AG04449 (cell line): ENCODE measurements at regions not wholly inside any gene's neighbourhood (a gene's known extent, or its start where the extent isn't known, plus 50 kb on each side); places are given as distances from the start of the nearest gene placed in this dataset.
A peak's percentile ranks its signal among the peaks of the same experiment; 100 is the strongest.

ENCODE experiments used
- CTCF ChIA-PET: fragments of 350-600 bp; formaldehyde crosslinking; extraction: SDS; loops from one replicate; lab custom pipeline; 2021; ENCODE audit warnings: antibody characterized with exemption; lab: Yijun Ruan, JAX
- POLR2A ChIA-PET: fragments of 400-600, 350-600 bp; formaldehyde crosslinking; extraction: SDS; loops from one replicate; lab custom pipeline; 2020; ENCODE audit warnings: antibody characterized with exemption, inconsistent platforms; lab: Yijun Ruan, JAX
- DNase-seq: peaks from one replicate; pipeline ENCODE4 v3.0.0-alpha.2; 2010; ENCODE audit warnings: low read depth, low spot score
- H3K4me3 ChIP-seq: 2 replicates; pipeline ENCODE4 v1.5.1; 2011; ENCODE audit warnings: low read depth, mild to moderate bottlenecking, control low read depth, low read length
- CTCF ChIP-seq: IDR thresholded peaks from one replicate; pipeline ENCODE4 v1.5.1; 2011; ENCODE audit warnings: mild to moderate bottlenecking, moderate library complexity, low read length, control low read depth, inconsistent platforms; ENCODE audit not compliant: insufficient read depth; ENCODE audit errors: missing control alignments

DNA sequence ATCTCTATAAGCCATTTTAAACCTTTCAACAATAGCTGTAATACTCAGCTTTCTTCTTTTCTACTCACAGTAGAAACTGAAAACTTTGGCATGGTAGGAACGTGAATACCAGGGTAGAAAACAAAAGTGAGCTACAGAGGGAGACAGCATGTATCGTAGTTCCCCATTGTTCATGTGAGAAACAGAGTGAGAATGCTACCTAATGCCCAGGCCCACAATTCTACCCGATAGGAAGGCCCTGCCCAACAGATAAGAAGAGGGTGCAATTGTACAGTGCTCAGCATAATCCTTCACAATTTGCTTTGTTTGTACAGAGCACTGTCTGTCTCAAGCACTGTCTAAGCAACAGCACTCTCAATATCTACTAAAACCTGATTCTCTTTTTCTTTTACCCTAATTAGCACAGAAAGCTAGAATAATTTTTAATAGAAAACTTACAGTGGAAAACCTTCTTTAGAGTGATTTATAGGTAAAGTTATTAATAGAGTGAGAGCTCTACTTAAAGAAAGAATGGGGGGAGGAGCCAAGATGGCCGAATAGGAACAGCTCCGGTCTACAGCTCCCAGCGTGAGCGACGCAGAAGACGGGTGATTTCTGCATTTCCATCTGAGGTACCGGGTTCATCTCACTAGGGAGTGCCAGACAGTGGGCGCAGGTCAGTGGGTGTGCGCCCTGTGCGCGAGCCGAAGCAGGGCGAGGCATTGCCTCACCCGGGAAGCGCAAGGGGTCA, 322.3 kb downstream of the EFNB2 start:
- no peak overlapping the region for H3K4me3 ChIP-seq
- CTCF ChIA-PET, result interaction anchor here (0.7 kb wide), 1 partner anchor 10 kb away, joined by 4 read pairs; no protein-coding TSS in a partner anchor
- POLR2A ChIA-PET, result no interaction called here
- no peak for DNase-seq
- no peak for TF ChIP-seq CTCF

DNA sequence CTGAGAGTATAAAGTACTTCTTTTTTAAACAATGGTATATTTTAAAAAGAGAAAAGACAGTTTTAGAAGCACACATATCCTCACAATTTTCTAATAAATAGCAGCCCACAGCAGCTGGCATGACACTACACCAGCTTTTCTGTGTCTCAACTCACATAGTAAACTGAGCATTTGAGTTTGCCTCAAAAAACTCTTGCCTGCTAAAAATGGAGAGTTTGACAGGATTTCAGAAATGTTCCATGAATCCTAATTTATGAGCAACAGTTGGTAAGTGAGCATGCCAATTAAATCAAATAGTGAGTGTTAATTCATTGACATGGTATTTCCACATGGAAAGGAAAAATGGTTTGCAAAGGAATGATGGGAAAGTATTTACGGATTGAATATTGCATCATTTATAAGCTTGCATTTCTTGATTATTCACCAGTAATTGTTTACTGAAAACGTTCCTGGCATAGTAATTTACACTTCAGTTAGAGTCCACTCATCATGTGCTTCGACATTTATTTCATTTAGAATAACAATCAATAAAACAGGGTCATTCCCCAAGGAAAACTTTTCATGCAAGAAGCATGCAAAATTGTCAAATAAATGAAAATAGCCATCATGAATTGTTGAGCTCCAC, 323.0 kb downstream of the EFNB2 start:
- H3K4me3 ChIP-seq, result no peak overlapping the region
- peak; percentile 36 for DNase-seq
- no peak for TF ChIP-seq CTCF
- POLR2A ChIA-PET, result no interaction called here
- CTCF ChIA-PET, result no interaction called here

DNA sequence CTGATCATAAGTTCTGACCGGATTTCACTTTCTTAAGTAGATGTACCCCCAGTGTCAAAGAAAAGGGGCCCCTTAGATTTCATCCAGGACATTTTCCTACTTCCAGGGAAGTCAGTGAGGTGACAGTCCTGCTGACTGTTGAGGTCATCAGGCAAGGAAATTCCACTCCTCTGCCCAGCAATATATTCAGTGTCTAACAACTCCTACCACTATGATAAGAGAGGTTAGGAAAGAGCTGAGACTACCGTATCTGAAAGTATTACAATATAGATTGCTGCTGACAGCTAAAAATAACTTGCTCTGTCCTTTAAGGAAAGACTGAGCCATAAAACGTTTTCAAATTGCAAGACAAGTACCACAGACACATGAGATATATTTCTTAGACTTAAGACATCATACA, 325.1 kb downstream of the EFNB2 start:
- ChIA-PET CTCF (no interaction called here), POLR2A (no interaction called here)
- TF ChIP-seq CTCF, result no peak
- DNase-seq, result no peak
- H3K4me3 ChIP-seq, result no peak overlapping the region

DNA sequence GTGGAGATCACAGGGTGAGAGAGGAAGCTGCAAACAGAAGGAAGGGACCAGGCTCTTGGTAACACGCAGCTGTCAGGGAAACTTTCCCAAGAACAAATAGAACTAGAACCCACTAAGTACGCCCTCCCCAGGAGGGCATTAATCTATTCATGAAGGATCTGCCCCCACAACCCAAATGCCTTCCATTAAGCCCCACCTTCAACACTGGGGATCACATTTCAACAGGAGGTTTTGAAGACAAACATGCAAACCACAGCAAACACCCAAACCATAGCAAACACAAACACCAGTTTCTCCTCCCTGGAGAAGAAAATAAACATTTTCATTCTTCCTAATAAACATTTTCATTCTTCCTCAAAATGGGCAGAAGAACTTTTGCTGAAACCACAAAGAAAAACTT, 329.6 kb downstream of the EFNB2 start:
- POLR2A ChIA-PET, result no interaction called here
- CTCF ChIA-PET, result no interaction called here
- DNase-seq, result no peak
- TF ChIP-seq CTCF, result no peak
- H3K4me3 ChIP-seq, result no peak overlapping the region

DNA sequence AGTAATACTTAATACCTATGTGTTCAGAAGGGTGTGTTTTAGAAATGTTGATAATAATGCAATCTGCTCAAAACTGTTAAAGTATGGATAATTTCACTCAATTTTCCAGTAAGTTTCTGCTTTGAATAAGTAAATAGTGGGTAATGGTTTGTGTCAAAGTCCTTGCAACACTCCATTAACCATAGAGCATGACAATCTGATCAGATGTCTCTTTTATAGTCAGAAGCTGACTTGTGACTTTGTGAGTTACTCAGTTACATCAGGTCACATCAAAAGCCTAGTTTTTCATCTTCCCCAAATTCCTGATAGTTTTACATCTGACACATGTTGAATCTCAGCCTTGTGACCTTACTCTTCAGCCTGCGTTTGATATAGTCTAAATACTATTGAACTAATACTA, 338.0 kb downstream of the EFNB2 start:
- TF ChIP-seq CTCF, result no peak
- ChIA-PET CTCF (no interaction called here), POLR2A (no interaction called here)

GRCh38 chr13:106187501-106188095, 347.9 kb downstream of the EFNB2 start:
- CTCF ChIA-PET, result no interaction called here
- POLR2A ChIA-PET, result no interaction called here
- no peak for TF ChIP-seq CTCF
- H3K4me3 ChIP-seq, result no peak overlapping the region
- no peak for DNase-seq

More for the DNA sequence above, 338.0 kb downstream of the EFNB2 start:
- H3K4me3 ChIP-seq, result no peak overlapping the region
- DNase-seq, result no peak
